DMS153 treated with DMSO at 0.1 percent for 48 hours (cell line): ENCODE measurements at regions not wholly inside any gene's neighbourhood (a gene's known extent, or its start where the extent isn't known, plus 50 kb on each side); places are given as distances from the start of the nearest gene placed in this dataset.
A peak's percentile ranks its signal among the peaks of the same experiment; 100 is the strongest.
"Not testable (repeated sequence)": the region's sequence is repeated elsewhere in the genome, so short reads cannot be mapped to it uniquely, and the experiment has no call there.

Experiments
- DNase-seq: peaks from one replicate; lab custom pipeline; 2025; ENCODE audit not compliant: unreplicated experiment; lab: John Stamatoyannopoulos, UW

- no peak for DNase-seq
Measured at GRCh38 chr1:61028136-61028535, 54.2 kb upstream of the NFIA start.

- not testable (repeated sequence) for DNase-seq
Measured at GRCh38 chr1:61018068-61018467, 64.3 kb upstream of the NFIA start.

- DNase-seq = no peak
Measured at GRCh38 chr1:61017651-61018050, 64.7 kb upstream of the NFIA start.

- DNase-seq = no peak
Measured at GRCh38 chr1:61013946-61014667, 68.3 kb upstream of the NFIA start.

- DNase-seq = no peak
Measured at GRCh38 chr1:61013189-61013945, 69.0 kb upstream of the NFIA start.

- no peak for DNase-seq
Measured at GRCh38 chr1:61012341-61012761, 70.0 kb upstream of the NFIA start.

GRCh38 chr1:61011561-61012263 is 70.6 kb upstream of the NFIA start:
- peak; percentile 75 for DNase-seq

- DNase-seq = no peak
Measured at GRCh38 chr1:61007534-61008364, 74.6 kb upstream of the NFIA start.

GRCh38 chr1:61005614-61006580 is 76.5 kb upstream of the NFIA start:
- no peak for DNase-seq

- no peak for DNase-seq
Measured at GRCh38 chr1:61004262-61005003, 77.9 kb upstream of the NFIA start.

GRCh38 chr1:61000327-61000726 is 82.0 kb upstream of the NFIA start:
- DNase-seq = no peak

- DNase-seq = no peak
Measured at GRCh38 chr1:60998786-60999185, 83.6 kb upstream of the NFIA start.

- DNase-seq = no peak
Measured at GRCh38 chr1:60994828-60995492, 87.4 kb upstream of the NFIA start.

- DNase-seq = no peak
Measured at GRCh38 chr1:60994369-60994768, 88.0 kb upstream of the NFIA start.

- DNase-seq = no peak
Measured at GRCh38 chr1:60992165-60992564, 90.2 kb upstream of the NFIA start.

GRCh38 chr1:60990714-60991090 is 91.7 kb upstream of the NFIA start:
- no peak for DNase-seq

GRCh38 chr1:60989749-60990713 is 92.3 kb upstream of the NFIA start:
- DNase-seq = no peak

GRCh38 chr1:60988891-60989290 is 93.5 kb upstream of the NFIA start:
- DNase-seq = no peak
